IMR-90 (cell line): ENCODE measurements at regions not wholly inside any gene's neighbourhood (a gene's known extent, or its start where the extent isn't known, plus 50 kb on each side); places are given as distances from the start of the nearest gene placed in this dataset.

ENCODE experiments used
- ATAC-seq: fragments of 200-7000 bp; cut with Tn5 transposase; 2 replicates; pipeline ENCODE4 v1.9.1; 2020; ENCODE audit warnings: low read depth, mild to moderate bottlenecking, moderate library complexity
- BruUV-seq: library from RNA; stranded (reverse); fragments of 400-500 nt; replicated peaks from 2 replicates; lab custom pipeline; 2021; lab: Mats Ljungman, UMichigan
- CTCF ChIA-PET: fragments of 300-600 bp; formaldehyde crosslinking; extraction: SDS; loops from one replicate; lab custom pipeline; 2021; ENCODE audit warnings: antibody characterized with exemption; lab: Yijun Ruan, JAX
- POLR2A ChIA-PET: fragments of 300-600 bp; sonication (Branson Sonifier 250); formaldehyde crosslinking; loops from one replicate; lab custom pipeline; 2022; ENCODE audit warnings: antibody characterized with exemption; ENCODE audit not compliant: unreplicated experiment; lab: Charles Lee
- DNase-seq: peaks from one replicate; pipeline ENCODE4 v3.0.0; 2013
- H2AFZ ChIP-seq: replicated peaks from 2 replicates; pipeline ENCODE3; 2013; ENCODE audit warnings: low read length, mild to moderate bottlenecking; ENCODE audit not compliant: poor library complexity
- H2AK5ac ChIP-seq: 2 replicates; pipeline ENCODE4 v1.6.1; 2013; ENCODE audit warnings: low read depth, low read length, inconsistent platforms
- H2AK9ac ChIP-seq: replicated peaks from 2 replicates; pipeline ENCODE3; 2013; ENCODE audit warnings: mild to moderate bottlenecking, low read depth, low read length, moderate library complexity; ENCODE audit not compliant: poor library complexity
- H2BK120ac ChIP-seq: 2 replicates; pipeline ENCODE4 v1.6.1; 2013; ENCODE audit warnings: low read depth, low read length, inconsistent platforms
- H2BK15ac ChIP-seq: 3 replicates; pipeline ENCODE4 v1.6.1; 2013; ENCODE audit warnings: low read depth, low read length, inconsistent platforms
- H2BK20ac ChIP-seq: 2 replicates; pipeline ENCODE4 v1.6.1; 2013; ENCODE audit warnings: low read depth, mild to moderate bottlenecking, inconsistent platforms, low read length, moderate library complexity
- H2BK5ac ChIP-seq: 2 replicates; pipeline ENCODE4 v1.6.1; 2013; ENCODE audit warnings: mild to moderate bottlenecking, low read depth, low read length, inconsistent platforms; ENCODE audit not compliant: poor library complexity, severe bottlenecking
- H3K14ac ChIP-seq: replicated peaks from 2 replicates; pipeline ENCODE4 v1.6.1; 2013; ENCODE audit warnings: low read depth, low read length, inconsistent platforms
- H3K18ac ChIP-seq: 2 replicates; pipeline ENCODE4 v1.6.1; 2013; ENCODE audit warnings: low read depth, low read length, control low read depth
- H3K23ac ChIP-seq: 2 replicates; pipeline ENCODE4 v1.6.1; 2013; ENCODE audit warnings: low read depth, low read length, inconsistent platforms
- H3K27ac ChIP-seq: 2 replicates; pipeline ENCODE4 v1.5.1; 2013; ENCODE audit warnings: mild to moderate bottlenecking, control low read depth, low read length; ENCODE audit not compliant: insufficient read depth
- H3K27me3 ChIP-seq: 2 replicates; pipeline ENCODE4 v1.6.1; 2013; ENCODE audit warnings: low read length; ENCODE audit not compliant: control insufficient read depth, insufficient read depth
- H3K36me3 ChIP-seq: 2 replicates; pipeline ENCODE4 v1.6.1; 2013; ENCODE audit warnings: low read length, mixed read lengths; ENCODE audit not compliant: control insufficient read depth, insufficient read depth
- H3K4ac ChIP-seq: 2 replicates; pipeline ENCODE4 v1.6.1; 2013; ENCODE audit warnings: low read depth, low read length, inconsistent platforms
- H3K4me1 ChIP-seq: 2 replicates; pipeline ENCODE4 v1.6.1; 2013; ENCODE audit warnings: low read length, mixed read lengths; ENCODE audit not compliant: control insufficient read depth, insufficient read depth
- H3K4me2 ChIP-seq: 2 replicates; pipeline ENCODE4 v1.6.1; 2013; ENCODE audit warnings: low read depth, mild to moderate bottlenecking, control low read depth, low read length, moderate library complexity
- H3K4me3 ChIP-seq: 2 replicates; pipeline ENCODE4 v1.5.1; 2013; ENCODE audit warnings: low read depth, mild to moderate bottlenecking, control low read depth, low read length, moderate library complexity; ENCODE audit not compliant: insufficient read depth
- H3K56ac ChIP-seq: 2 replicates; pipeline ENCODE4 v1.6.1; 2013; ENCODE audit warnings: low read length, inconsistent platforms; ENCODE audit not compliant: insufficient read depth; ENCODE audit errors: extremely low read depth
- H3K79me1 ChIP-seq, 2 experiments: 2 replicates each; pipeline ENCODE4 v1.6.1; 2013; ENCODE audit warnings: low read length in 2 of 2, inconsistent platforms in 1 of 2, low read depth in 1 of 2
- H3K9ac ChIP-seq: 2 replicates; pipeline ENCODE4 v1.6.1; 2013; ENCODE audit warnings: low read depth, low read length, control low read depth
- H3K9me1 ChIP-seq: 2 replicates; pipeline ENCODE4 v1.6.1; 2013; ENCODE audit warnings: low read length, inconsistent platforms; ENCODE audit not compliant: insufficient read depth
- H3K9me3 ChIP-seq: 2 replicates; pipeline ENCODE4 v1.6.1; 2013; ENCODE audit warnings: low read length; ENCODE audit not compliant: control insufficient read depth, insufficient read depth
- H4K20me1 ChIP-seq: 2 replicates; pipeline ENCODE4 v1.6.1; 2013; ENCODE audit warnings: low read length, inconsistent platforms; ENCODE audit not compliant: insufficient read depth
- H4K5ac ChIP-seq: 2 replicates; pipeline ENCODE4 v1.6.1; 2013; ENCODE audit warnings: mild to moderate bottlenecking, low read depth, low read length, control low read depth
- H4K8ac ChIP-seq, 2 experiments: 2 replicates each; pipeline ENCODE4 v1.6.1; 2013; ENCODE audit warnings: low read depth in 2 of 2, low read length in 2 of 2, control low read depth in 1 of 2, inconsistent platforms in 1 of 2
- H4K91ac ChIP-seq: 2 replicates; pipeline ENCODE4 v1.6.1; 2013; ENCODE audit warnings: low read depth, low read length, inconsistent platforms; ENCODE audit not compliant: insufficient read depth
- BHLHE40 ChIP-seq: fragments of 150-350 bp; IDR thresholded peaks from 2 replicates; pipeline ENCODE4 v1.6.1; 2016; ENCODE audit warnings: mild to moderate bottlenecking, low read depth, low read length
- CEBPB ChIP-seq: IDR thresholded peaks from 2 replicates; pipeline ENCODE4 v1.6.1; 2012; ENCODE audit warnings: low read depth, low read length, improper control_type of control experiment
- CHD1 ChIP-seq: IDR thresholded peaks from 2 replicates; pipeline ENCODE4 v1.6.1; 2012; ENCODE audit warnings: low read depth, low read length, improper control_type of control experiment
- FOS ChIP-seq: fragments of 150-350 bp; IDR thresholded peaks from 2 replicates; pipeline ENCODE4 v1.6.1; 2016; ENCODE audit warnings: low read depth, low read length
- MAFK ChIP-seq: IDR thresholded peaks from 2 replicates; pipeline ENCODE4 v1.6.1; 2012; ENCODE audit warnings: low read depth, low read length, improper control_type of control experiment
- MAZ ChIP-seq: IDR thresholded peaks from 2 replicates; pipeline ENCODE4 v1.6.1; 2012; ENCODE audit warnings: low read depth, mild to moderate bottlenecking, low read length, improper control_type of control experiment, moderate library complexity, borderline replicate concordance
- MXI1 ChIP-seq: IDR thresholded peaks from 2 replicates; pipeline ENCODE4 v1.6.1; 2012; ENCODE audit warnings: low read depth, mild to moderate bottlenecking, low read length, moderate library complexity, borderline replicate concordance
- NFE2L2 ChIP-seq: fragments of 150-350 bp; IDR thresholded peaks from 2 replicates; pipeline ENCODE4 v1.6.1; 2016; ENCODE audit warnings: low read depth, mild to moderate bottlenecking, low read length
- RAD21 ChIP-seq: IDR thresholded peaks from 2 replicates; pipeline ENCODE4 v1.6.1; 2012; ENCODE audit warnings: low read length, improper control_type of control experiment
- RCOR1 ChIP-seq: IDR thresholded peaks from 2 replicates; pipeline ENCODE4 v1.6.1; 2012; ENCODE audit warnings: mild to moderate bottlenecking, low read length, improper control_type of control experiment; ENCODE audit not compliant: insufficient replicate concordance
- RFX5 ChIP-seq: IDR thresholded peaks from 2 replicates; pipeline ENCODE4 v1.8.0; 2012; ENCODE audit warnings: low read depth, mild to moderate bottlenecking, low read length, moderate library complexity
- SMC3 ChIP-seq: fragments of 150-350 bp; IDR thresholded peaks from 2 replicates; pipeline ENCODE4 v1.6.1; 2016; ENCODE audit warnings: low read depth, mild to moderate bottlenecking, antibody characterized with exemption, low read length, moderate library complexity
- WGBS, 2 experiments: methylation state at CpG; one replicate each; pipeline versions ENCODE4 v1.1.5 to v1.1.7; 2013; ENCODE audit warnings: missing lambda C conversion rate in 2 of 2; ENCODE audit not compliant: insufficient read length in 1 of 2; ENCODE audit errors: extremely low coverage in 2 of 2; 5-methylcytosine and 5-hydroxymethylcytosine counted together
- dilution Hi-C: fragments of 300-500 bp; cut with HindIII; formaldehyde crosslinking; loops from one replicate; pipeline ENCODE4 v1.14.3; 2018; ENCODE audit warnings: low sequenced_read_pairs; ENCODE audit not compliant: unreplicated experiment
- in situ Hi-C: fragments of 300-500 bp; cut with MboI; formaldehyde crosslinking; loops from 3 replicates; pipeline ENCODE4 v1.14.3; 2019; ENCODE audit warnings: low sequenced_read_pairs, inconsistent platforms, mixed read lengths
- intact Hi-C: fragments of 100-400 bp; cut with micrococcal nuclease; formaldehyde crosslinking; loops from 2 replicates; pipeline ENCODE4 v1.10.0; 2022
- TF ChIP-seq, protein P1 (sequence below): conservative IDR thresholded peaks from 2 replicates; pipeline ENCODE4 v1.5.1; 2012; ENCODE audit warnings: mild to moderate bottlenecking, low read depth, low read length, improper control_type of control experiment
- TF ChIP-seq, protein P2 (sequence below): fragments of 150-350 bp; IDR thresholded peaks from 2 replicates; pipeline ENCODE4 v1.6.1; 2016; ENCODE audit warnings: low read depth, mild to moderate bottlenecking, low read length, moderate library complexity, borderline replicate concordance

DNA sequence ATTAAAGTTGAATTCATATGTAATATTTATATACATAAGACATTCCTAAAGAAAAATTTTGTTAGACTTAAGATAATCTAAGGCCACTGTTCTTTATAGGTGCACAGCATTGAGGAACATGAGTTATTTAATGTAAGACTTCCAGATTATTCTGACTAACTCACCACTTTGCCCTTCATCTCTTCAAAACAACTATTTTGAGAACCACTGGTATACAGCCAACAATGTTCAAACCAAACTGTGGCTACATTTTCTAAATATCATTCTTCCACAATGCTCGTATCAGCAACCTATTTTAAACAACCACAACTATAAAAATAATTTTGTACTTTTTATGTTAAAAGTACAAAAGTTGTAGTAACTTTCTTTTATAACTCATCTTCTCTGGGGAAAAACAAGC lies 199.8 kb upstream of the ALCAM start:
- DNase-seq (peak; percentile 83), ATAC-seq (peak; percentile 90)
- no peak overlapping the region for H3K23ac ChIP-seq
- no CpG with 5 or more reads among the region's 1 CpG for WGBS, 2 experiments
- no peak overlapping the region for H4K5ac ChIP-seq
- H2AK5ac ChIP-seq: no peak overlapping the region
- H3K4me2 ChIP-seq: no peak overlapping the region
- H3K9me3 ChIP-seq: no peaks in the 10 kb centered on the region
- in situ Hi-C loops: no loop called here
- no TSS peak for BruUV-seq
- H2BK20ac ChIP-seq: no peak overlapping the region
- no peaks in the 10 kb centered on the region for H3K36me3 ChIP-seq
- ChIA-PET POLR2A (no interaction called here), CTCF (no interaction called here)
- H2BK15ac ChIP-seq: no peak overlapping the region
- peaks cover 3% of the 10 kb centered on the region for H3K9me1 ChIP-seq
- no peak overlapping the region for H2BK5ac ChIP-seq
- no peak overlapping the region for H2AFZ ChIP-seq
- TF ChIP-seq MAZ: no peak
- no peak for TF ChIP-seq CEBPB
- TF ChIP-seq MXI1: no peak
- no peak for TF ChIP-seq RFX5
- no peak for TF ChIP-seq NFE2L2
- TF ChIP-seq, protein P1, sequence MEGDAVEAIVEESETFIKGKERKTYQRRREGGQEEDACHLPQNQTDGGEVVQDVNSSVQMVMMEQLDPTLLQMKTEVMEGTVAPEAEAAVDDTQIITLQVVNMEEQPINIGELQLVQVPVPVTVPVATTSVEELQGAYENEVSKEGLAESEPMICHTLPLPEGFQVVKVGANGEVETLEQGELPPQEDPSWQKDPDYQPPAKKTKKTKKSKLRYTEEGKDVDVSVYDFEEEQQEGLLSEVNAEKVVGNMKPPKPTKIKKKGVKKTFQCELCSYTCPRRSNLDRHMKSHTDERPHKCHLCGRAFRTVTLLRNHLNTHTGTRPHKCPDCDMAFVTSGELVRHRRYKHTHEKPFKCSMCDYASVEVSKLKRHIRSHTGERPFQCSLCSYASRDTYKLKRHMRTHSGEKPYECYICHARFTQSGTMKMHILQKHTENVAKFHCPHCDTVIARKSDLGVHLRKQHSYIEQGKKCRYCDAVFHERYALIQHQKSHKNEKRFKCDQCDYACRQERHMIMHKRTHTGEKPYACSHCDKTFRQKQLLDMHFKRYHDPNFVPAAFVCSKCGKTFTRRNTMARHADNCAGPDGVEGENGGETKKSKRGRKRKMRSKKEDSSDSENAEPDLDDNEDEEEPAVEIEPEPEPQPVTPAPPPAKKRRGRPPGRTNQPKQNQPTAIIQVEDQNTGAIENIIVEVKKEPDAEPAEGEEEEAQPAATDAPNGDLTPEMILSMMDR: no peak
- no peak for TF ChIP-seq SMC3
- TF ChIP-seq, protein P2, sequence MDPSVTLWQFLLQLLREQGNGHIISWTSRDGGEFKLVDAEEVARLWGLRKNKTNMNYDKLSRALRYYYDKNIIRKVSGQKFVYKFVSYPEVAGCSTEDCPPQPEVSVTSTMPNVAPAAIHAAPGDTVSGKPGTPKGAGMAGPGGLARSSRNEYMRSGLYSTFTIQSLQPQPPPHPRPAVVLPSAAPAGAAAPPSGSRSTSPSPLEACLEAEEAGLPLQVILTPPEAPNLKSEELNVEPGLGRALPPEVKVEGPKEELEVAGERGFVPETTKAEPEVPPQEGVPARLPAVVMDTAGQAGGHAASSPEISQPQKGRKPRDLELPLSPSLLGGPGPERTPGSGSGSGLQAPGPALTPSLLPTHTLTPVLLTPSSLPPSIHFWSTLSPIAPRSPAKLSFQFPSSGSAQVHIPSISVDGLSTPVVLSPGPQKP: no peak
- TF ChIP-seq CHD1: no peak
- no peak for TF ChIP-seq RCOR1
- TF ChIP-seq BHLHE40: no peak
- TF ChIP-seq FOS: no peak
- no peak for TF ChIP-seq MAFK
- TF ChIP-seq RAD21: no peak
- intact Hi-C loops: loop anchor here (10.0 kb wide), 1 partner anchor 198 kb away; the partner anchor contains the start of gene ALCAM
- no peak overlapping the region for H3K4me3 ChIP-seq
- H2AK9ac ChIP-seq: no peak overlapping the region
- dilution Hi-C loops: no loop called here
- no peak overlapping the region for H3K9ac ChIP-seq
- no peak overlapping the region for H3K27ac ChIP-seq
- no peak overlapping the region for H3K14ac ChIP-seq
- H3K4ac ChIP-seq: no peak overlapping the region
- H4K8ac ChIP-seq: no peak overlapping the region
- no peak overlapping the region for H3K56ac ChIP-seq
- no peaks in the 10 kb centered on the region for H4K20me1 ChIP-seq
- no peak overlapping the region for H4K91ac ChIP-seq
- H3K79me1 ChIP-seq: no peaks in the 10 kb centered on the region
- no peak overlapping the region for H3K18ac ChIP-seq
- no peak overlapping the region for H2BK120ac ChIP-seq
- H3K27me3 ChIP-seq: no peaks in the 10 kb centered on the region
- H3K4me1 ChIP-seq: peaks cover 4% of the 10 kb centered on the region
